GM13977 (cell line): ENCODE measurements at regions not wholly inside any gene's neighbourhood (a gene's known extent, or its start where the extent isn't known, plus 50 kb on each side); places are given as distances from the start of the nearest gene placed in this dataset.
"Not testable (repeated sequence)": the region's sequence is repeated elsewhere in the genome, so short reads cannot be mapped to it uniquely, and the experiment has no call there.

Experiments
- DNase-seq: peaks from one replicate; pipeline ENCODE4 v3.0.0; 2012; ENCODE audit warnings: low spot score
- in situ Hi-C: fragments of 300-500 bp; cut with MboI; formaldehyde crosslinking; loops from one replicate; pipeline ENCODE4 v1.12.0; 2022; ENCODE audit warnings: low sequenced_read_pairs, low pct_unique_long_range_greater_than_20kb, mixed read lengths, inconsistent platforms; ENCODE audit not compliant: unreplicated experiment
- TF ChIP-seq, protein P1 (sequence below): IDR thresholded peaks from 2 replicates; pipeline ENCODE4 v1.5.1; 2012; ENCODE audit warnings: mild to moderate bottlenecking, control low read depth; ENCODE audit not compliant: insufficient read depth; ENCODE audit errors: extremely low read depth, missing control alignments

DNA sequence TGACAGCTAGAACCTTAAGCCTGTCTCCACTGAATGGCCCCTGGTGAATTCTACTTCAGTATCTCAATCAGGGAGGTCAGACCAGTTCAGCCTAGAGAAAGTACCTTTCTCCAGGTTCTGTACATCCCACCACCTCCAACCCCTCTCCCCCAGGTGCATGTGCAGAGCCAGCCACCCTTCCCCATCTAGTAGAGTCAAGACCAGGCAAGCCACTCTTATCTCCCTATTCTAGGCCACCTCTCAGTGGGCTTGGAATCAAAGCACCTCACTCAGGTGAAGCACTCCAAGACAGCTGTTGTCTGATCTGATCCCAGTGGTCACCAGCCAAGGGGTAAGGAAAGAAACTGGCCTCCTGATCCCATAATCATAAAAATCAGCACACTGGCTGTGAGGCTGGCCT, 340.9 kb downstream of the BCL11B start:
- TF ChIP-seq, protein P1, sequence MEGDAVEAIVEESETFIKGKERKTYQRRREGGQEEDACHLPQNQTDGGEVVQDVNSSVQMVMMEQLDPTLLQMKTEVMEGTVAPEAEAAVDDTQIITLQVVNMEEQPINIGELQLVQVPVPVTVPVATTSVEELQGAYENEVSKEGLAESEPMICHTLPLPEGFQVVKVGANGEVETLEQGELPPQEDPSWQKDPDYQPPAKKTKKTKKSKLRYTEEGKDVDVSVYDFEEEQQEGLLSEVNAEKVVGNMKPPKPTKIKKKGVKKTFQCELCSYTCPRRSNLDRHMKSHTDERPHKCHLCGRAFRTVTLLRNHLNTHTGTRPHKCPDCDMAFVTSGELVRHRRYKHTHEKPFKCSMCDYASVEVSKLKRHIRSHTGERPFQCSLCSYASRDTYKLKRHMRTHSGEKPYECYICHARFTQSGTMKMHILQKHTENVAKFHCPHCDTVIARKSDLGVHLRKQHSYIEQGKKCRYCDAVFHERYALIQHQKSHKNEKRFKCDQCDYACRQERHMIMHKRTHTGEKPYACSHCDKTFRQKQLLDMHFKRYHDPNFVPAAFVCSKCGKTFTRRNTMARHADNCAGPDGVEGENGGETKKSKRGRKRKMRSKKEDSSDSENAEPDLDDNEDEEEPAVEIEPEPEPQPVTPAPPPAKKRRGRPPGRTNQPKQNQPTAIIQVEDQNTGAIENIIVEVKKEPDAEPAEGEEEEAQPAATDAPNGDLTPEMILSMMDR: no peak
- in situ Hi-C loops: no loop called here
- DNase-seq: no peak

GRCh38 chr14:98931911-98932310, 340.1 kb downstream of the BCL11B start:
- no peak for DNase-seq

DNA sequence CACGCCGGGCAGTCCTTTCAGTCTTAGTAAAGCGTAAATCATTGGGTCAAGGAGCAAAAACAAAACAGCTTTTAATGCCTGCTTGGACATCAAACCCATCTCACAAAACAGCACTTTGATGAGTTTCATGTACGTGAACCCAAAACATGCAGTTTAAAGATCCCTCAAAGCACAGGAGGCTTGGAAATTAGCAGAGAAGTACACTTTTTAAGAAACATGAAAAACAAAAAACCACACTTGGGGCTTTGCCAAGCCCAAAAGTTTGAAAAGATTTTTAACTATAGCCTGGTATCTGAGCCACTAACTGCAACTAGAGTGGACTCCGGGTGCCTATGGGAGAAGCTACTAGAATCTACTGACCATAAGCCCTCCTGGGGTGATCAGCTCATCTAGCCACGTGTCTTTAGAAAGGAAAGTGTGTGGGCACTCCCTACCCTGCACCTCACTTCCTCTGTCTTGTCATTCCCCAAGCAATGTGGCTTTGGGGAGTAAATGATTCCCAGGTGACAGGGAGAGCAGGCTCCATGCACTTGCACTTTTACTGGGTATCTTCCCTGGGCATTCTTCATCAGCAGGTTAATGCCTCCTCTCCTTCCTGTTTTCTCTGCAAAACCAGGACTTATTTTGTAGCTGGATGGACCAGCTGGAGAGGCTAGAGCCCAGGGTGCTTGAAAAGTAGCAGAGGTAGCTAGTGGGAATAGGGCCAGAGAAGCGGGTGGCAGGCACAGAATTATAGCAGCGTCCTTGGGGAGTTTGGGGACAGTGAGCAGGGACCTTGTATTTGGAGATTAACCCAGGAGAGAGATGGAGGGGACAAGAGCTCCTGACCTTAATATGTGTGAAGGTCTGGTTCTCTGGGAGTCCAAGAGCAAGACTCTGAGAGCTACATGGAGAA, 339.3 kb downstream of the BCL11B start:
- DNase-seq: no peak
- in situ Hi-C loops: no loop called here
- TF ChIP-seq, protein P1: no peak

More at GRCh38 chr14:98931911-98932310, 340.1 kb downstream of the BCL11B start:
- TF ChIP-seq, protein P1: no peak
- in situ Hi-C loops: no loop called here

DNA sequence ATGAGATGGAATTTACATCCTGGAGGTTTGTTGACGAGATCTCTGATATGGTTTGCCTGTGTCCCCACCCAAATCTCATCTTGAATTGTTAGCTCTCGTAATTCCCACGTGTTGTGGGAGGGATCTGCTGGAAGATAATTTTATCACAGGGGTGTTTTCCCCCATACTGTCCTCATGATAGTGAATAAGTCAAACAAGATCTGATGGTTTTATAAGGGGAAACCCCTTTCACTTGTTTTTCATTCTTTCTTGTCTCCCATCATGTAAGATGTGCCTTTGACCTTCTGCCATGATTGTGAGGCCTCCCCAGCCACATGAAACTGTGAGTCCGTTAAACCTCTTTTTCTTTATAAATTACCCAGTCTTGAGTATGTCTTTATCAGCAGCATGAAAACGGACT, 337.4 kb downstream of the BCL11B start:
- in situ Hi-C loops, DNase-seq: not testable (repeated sequence)

GRCh38 chr14:98935921-98936320, 336.1 kb downstream of the BCL11B start:
- in situ Hi-C loops: no loop called here
- no peak for DNase-seq
- TF ChIP-seq, protein P1: no peak

GRCh38 chr14:98937021-98937420, 335.0 kb downstream of the BCL11B start:
- in situ Hi-C loops: no loop called here
- no peak for DNase-seq
- TF ChIP-seq, protein P1: no peak

GRCh38 chr14:98937712-98938505, 334.1 kb downstream of the BCL11B start:
- in situ Hi-C loops: no loop called here
- TF ChIP-seq, protein P1: no peak
- DNase-seq: no peak
